T follicular helper cell (primary cell): ENCODE measurements at regions not wholly inside any gene's neighbourhood (a gene's known extent, or its start where the extent isn't known, plus 50 kb on each side); places are given as distances from the start of the nearest gene placed in this dataset.

Source experiments
- DNase-seq: peaks from one replicate; pipeline ENCODE4 v3.0.0-alpha.2; 2020; ENCODE audit warnings: low read depth

GRCh38 chr17:79201536-79202227, 127.1 kb downstream of the ENGASE start:
- no peak for DNase-seq

GRCh38 chr17:79201119-79201518, 126.5 kb downstream of the ENGASE start:
- no peak for DNase-seq

DNA sequence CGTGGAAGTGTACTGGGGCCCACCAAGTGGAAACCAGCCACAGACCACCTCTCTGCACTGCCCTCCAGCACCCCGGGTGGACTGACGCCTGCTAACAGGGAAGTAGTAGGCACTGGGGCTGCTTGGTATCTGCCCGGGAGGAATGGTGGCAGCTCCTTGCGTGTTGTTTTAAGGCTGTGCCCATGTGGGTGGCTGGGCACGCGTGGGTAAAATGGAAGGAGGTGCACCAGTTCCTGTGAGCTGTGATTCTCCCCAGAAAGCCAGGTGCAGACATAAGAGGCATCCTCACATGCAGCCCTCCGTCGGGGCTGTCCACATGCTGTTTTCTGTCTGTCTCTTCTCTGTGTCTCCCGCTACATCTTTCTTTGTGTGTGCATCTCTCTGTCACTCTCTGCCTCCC, 122.3 kb downstream of the ENGASE start:
- DNase-seq, result no peak

DNA sequence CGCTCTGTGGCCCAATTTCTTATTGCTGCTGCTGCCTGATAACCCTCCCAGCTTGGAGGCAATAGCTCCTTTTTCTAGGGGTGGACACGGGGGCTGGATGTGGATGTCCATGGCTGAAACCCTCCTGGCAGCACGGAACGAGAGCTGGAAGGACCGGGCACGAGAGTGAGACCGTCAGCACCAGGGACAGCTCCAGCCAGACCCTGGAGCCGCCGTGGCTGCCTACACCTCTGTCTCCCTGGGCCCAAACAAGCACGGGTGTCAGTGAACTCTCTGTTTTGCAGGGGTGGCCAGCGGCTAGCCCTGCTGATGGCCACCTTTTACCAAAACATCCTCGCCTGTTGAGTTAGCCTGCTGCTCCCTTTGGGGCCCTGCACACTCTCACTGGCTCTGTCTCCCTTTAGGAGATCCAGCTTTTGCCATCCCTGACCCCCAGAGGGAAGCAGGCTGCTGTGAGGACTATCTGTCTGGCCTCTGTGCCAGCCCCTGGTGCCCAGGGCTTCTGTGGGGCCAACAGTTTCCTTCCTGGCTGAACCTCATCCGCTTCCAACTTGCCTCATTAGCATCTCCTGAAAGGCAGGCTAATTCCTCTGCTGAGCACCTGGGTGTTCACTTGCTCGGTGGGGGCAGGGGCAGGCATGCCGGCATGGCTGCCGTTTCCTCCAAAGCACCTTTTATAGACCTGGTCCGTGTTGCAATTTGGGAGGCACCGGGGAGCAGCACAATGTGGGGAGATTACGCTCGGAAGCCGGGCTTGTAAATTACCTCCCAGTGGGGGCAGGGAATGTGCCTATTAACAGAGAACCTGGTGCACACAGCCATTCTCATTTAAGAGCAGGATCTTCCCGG, 118.1 kb downstream of the ENGASE start:
- no peak for DNase-seq

DNA sequence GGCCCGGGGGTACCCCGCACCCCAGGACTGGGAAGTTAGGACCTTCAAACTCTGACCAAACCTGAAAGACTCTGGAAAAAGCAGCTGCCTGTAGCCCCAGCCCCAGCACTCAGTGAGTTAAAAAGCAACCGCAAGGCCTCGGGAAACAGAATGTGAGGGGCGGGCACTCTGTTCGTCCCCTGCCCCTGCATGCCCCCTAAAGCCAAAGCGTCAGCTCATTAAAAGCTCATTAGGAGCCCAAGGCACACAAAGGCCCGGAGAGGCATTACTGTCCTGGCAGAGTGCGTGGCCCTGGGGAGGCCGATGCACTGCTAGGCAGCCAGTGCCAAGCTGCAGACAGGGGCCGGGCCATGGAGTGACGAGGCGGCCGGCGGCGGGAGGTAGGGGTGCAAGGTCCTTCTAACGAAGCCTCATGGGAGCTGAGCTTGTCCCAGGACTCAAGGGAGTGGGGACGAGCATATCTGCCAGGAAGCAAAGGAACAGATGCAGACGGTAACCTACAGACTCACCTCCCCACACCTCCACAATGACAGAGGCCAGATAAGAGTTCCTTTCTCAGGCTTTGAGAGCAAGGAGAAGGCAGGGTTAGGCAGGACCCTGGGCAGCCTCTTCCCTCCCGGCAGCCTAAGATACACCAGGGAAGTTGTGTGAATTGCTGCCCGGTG, 116.8 kb downstream of the ENGASE start:
- DNase-seq, result no peak

DNA sequence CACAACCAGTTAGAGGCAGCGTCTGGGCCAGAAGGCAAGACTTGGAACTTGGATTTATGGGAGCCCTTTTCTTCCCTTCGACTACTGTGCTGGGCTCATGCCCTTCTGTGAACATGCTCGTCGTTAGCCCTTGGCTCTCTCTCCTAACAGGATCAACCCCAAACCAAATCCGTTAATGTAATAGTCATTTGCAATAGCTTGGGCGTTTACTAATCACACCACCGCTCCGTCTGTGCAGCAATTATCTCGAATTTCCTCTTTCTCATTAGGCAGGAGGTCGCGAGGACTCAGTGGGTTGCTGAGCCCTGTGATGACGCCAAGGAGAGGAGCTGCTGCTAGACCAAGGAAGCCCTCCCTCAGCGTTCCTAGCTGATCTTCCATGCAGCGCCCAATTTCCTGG, 114.7 kb downstream of the ENGASE start:
- no peak for DNase-seq

GRCh38 chr17:79188685-79189084, 114.1 kb downstream of the ENGASE start:
- no peak for DNase-seq

DNA sequence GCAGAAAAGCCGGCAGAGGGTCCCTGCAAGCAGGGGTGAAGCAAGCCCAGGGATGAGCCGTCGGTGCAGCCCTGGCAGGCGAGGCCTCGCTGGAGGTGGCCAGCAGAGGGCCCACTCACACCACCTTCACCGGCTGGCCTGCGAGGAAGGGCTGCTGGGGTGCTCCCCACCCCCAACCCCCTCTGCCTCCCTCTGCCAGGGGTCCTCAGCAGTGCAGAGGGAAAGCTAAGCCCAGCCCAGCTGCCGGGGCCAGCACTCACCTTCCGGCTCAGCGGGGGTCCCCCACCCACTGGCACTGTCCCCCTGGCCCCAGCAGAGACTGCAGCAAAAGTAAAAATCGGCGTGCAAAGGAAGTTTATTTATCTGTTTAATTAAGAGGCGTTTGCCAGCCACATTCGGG, 113.4 kb downstream of the ENGASE start:
- no peak for DNase-seq

DNA sequence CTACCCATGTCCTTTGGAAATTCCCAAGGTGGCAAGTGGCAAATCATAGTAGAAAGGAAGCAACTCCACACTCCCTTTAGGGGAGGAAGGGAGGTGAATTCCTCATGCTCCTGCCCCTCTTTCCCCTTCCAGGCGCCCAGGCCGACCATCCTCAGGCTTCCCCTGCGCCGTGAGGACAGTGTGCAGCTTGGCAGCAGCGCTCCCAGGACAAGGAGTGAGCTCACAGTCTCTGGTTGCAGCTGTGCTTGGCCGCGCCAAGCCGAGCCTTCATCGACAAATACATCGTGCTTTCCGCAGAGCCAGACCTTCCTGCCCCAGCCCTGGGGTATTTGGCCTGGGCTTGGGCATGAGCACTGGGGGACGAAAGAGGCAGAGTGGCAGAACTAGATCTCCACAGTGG, 112.6 kb downstream of the ENGASE start:
- no peak for DNase-seq

GRCh38 chr17:79186406-79186805, 111.8 kb downstream of the ENGASE start:
- DNase-seq, result no peak

DNA sequence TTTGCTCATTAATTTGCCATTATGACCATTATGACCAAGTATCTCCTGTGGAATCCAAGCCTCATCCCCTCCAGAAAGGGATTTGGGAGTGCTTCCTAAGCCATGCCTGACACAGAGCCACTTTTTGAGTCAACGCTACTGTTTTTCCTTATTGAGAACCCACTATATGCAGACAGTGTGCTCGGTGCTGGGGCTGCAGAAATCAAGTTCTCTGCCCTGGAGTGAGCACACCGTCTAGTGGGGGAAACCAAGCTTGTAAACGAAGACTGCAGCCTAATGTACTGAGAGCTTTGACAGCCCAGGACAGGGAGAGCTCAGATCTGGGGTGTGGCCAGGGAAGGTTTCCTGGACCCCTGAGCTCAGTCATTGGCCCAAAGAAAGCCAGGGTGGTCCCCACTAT, 111.0 kb downstream of the ENGASE start:
- DNase-seq, result no peak

GRCh38 chr17:79184219-79184618, 109.6 kb downstream of the ENGASE start:
- DNase-seq, result no peak

DNA sequence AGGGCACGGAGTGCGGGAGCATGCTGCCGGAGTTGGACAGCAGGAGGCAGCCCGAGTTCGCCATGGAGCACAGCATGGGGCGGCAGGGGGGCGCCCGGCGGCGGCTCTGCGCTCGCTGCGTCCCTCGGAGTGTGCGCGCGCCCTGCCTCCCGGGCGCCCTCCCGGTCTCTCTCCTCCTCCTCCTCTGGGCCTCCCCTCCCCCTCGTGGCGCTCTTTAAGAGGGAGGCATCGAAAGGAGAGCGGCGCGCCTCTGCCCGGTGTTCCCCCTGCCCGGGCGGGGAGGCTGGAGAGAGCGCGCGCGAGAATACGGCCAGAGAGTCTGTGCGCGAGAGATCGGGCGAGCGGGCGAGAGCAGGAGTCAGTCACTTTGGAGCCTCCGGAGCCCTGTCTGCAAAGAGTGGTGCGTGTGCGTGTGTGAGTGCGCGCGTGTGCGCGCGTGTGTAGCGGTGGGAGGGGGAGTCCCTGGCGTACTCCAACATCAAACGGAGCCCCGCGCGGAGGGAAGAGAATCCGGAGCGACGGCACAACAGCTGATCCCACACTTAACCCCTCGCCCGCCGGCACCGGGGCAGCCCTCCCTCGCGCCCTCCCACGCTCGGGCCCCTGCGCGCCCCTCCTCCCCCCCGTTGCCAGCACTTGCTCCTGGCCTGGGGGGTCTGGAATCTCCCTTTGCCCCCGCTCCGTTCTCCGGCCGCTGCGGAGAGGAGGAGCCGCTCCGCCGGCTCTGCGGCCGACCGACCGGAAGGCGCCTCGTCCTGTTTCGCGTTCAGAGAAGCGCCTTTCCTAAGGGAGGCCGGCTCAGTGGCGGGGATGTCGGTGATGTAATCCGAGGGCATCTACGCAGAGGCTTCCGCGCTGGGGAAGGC, 108.9 kb downstream of the ENGASE start:
- no peak for DNase-seq

DNA sequence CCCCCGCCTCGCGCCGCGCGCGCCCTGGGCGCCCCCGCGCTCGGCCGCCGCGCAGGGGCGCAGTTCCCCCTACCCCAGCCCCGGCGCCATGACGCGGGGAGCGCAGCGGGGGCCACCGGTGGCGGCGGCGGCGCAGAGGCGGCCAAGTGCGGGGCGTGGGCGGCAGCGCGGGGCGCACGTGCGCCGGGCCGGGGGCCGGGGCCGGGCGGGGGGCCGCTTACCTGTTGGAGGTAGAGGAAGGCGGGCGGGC, 108.3 kb downstream of the ENGASE start:
- no peak for DNase-seq

- no peak for DNase-seq
Observed at GRCh38 chr17:79182176-79183042, 107.8 kb downstream of the ENGASE start.

DNA sequence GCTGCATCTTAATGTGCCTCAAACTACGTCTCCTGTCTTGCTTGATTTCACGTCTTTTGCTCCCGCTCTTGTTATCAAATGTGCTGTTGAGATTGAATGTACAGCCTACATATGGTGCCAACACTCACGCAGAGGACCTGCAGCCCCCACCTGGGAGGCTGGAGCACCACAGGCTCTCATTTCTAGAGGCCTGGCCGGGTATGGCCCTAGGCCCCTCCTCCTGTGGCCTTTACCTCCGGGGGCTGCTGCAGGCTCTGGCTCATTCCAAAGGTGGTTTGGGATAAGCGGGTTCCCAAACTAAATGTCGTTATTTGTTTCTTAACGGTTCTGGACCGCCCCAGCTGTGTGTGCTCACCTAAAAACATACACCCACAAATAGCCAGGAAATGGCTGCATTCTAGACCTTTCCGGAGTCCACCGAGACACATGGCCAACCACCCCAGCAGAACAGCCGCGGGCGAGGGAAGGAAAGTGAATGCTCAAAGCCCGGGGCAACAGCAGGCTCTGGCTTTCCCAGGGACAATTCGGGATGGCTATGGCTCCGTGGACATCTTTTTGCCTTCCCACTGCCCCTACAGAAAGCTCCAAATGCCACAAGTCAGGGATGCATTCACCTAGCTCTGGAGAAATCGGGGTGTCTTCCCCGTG, 105.9 kb downstream of the ENGASE start:
- DNase-seq, result no peak

DNA sequence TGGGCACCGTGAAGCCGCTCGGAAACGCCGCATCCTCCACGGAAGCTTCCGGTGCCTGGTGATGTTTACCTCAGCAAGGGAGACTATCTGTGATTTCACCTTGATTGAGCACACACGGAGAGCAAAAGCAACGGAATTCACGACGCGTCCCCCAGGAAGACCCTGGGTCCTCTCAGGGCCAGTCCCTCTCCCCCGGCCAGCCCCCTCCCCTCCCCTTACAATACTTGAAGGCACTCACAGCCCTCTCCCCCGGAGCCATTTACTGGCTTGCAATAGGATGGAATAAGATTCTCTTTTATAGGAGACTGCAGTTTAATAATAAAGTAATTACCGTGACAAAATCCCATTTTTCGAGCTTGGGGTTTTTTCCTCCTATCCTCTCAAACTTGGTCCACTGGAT, 104.7 kb downstream of the ENGASE start:
- DNase-seq, result no peak

GRCh38 chr17:79177877-79178276, 103.3 kb downstream of the ENGASE start:
- DNase-seq, result no peak

- DNase-seq, result no peak
Observed at GRCh38 chr17:79176792-79177601, 102.4 kb downstream of the ENGASE start.
